LNCaP clone FGC (cell line): ENCODE measurements at regions not wholly inside any gene's neighbourhood (a gene's known extent, or its start where the extent isn't known, plus 50 kb on each side); places are given as distances from the start of the nearest gene placed in this dataset.

Experiments used
- DNase-seq: peaks from one replicate; pipeline ENCODE4 v3.0.0-alpha.2; 2011; ENCODE audit warnings: low read depth
- H3K4me3 ChIP-seq: 2 replicates; pipeline ENCODE4 v1.5.1; 2011; ENCODE audit warnings: mild to moderate bottlenecking, low read depth, low read length, control low read depth
- CTCF ChIP-seq: IDR thresholded peaks from 2 replicates; pipeline ENCODE4 v1.5.1; 2012; ENCODE audit warnings: mild to moderate bottlenecking; ENCODE audit not compliant: control insufficient read depth, insufficient read depth; ENCODE audit errors: extremely low read depth

- no peak for DNase-seq
- TF ChIP-seq CTCF, result 0 out of 2 replicates have a peak, but pooled peaks have one; percentile 5
- H3K4me3 ChIP-seq, result no peak overlapping the region
Measured at GRCh38 chr5:145680169-145680568, 155.0 kb downstream of the PRELID2 start.

GRCh38 chr5:145678255-145678654 lies 156.9 kb downstream of the PRELID2 start:
- no peak overlapping the region for H3K4me3 ChIP-seq
- TF ChIP-seq CTCF, result no peak
- DNase-seq, result peak; percentile 30

GRCh38 chr5:145673786-145674185 lies 161.4 kb downstream of the PRELID2 start:
- H3K4me3 ChIP-seq, result no peak overlapping the region
- no peak for DNase-seq
- no peak for TF ChIP-seq CTCF

- DNase-seq, result no peak
- no peak overlapping the region for H3K4me3 ChIP-seq
- no peak for TF ChIP-seq CTCF
Measured at GRCh38 chr5:145668714-145669113, 166.4 kb downstream of the PRELID2 start.

- DNase-seq, result no peak
- H3K4me3 ChIP-seq, result no peak overlapping the region
- no peak for TF ChIP-seq CTCF
Measured at GRCh38 chr5:145667742-145668141, 167.4 kb downstream of the PRELID2 start.

- no peak for DNase-seq
- no peak for TF ChIP-seq CTCF
- H3K4me3 ChIP-seq, result no peak overlapping the region
Measured at GRCh38 chr5:145666591-145666990, 168.6 kb downstream of the PRELID2 start.

- no peak for TF ChIP-seq CTCF
- no peak overlapping the region for H3K4me3 ChIP-seq
- no peak for DNase-seq
Measured at GRCh38 chr5:145661737-145662485, 173.2 kb downstream of the PRELID2 start.
